ENCODE measurements at regions not wholly inside any gene's neighbourhood (a gene's known extent, or its start where the extent isn't known, plus 50 kb on each side); places are given as distances from the start of the nearest gene placed in this dataset.

DNA sequence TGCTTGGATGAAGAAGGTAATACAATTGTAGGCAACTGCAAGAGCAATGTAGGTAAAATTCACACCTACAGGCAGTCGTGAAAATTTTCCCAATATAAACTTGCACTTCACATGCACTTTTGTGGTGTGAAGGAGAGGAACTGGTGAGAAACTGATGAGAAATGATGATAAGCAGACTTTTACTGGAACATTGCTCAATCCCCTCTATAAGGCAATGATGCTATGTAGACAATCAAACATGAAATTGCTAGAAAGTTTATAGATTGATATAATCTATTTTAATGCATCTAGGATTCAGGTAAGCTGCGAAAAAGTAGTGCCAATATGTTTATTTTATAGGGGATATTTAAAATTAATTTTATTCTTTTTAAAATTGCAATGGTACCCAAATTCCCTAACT, 802.2 kb downstream of the KCNT2 start:
- TF ChIP-seq, protein P1, sequence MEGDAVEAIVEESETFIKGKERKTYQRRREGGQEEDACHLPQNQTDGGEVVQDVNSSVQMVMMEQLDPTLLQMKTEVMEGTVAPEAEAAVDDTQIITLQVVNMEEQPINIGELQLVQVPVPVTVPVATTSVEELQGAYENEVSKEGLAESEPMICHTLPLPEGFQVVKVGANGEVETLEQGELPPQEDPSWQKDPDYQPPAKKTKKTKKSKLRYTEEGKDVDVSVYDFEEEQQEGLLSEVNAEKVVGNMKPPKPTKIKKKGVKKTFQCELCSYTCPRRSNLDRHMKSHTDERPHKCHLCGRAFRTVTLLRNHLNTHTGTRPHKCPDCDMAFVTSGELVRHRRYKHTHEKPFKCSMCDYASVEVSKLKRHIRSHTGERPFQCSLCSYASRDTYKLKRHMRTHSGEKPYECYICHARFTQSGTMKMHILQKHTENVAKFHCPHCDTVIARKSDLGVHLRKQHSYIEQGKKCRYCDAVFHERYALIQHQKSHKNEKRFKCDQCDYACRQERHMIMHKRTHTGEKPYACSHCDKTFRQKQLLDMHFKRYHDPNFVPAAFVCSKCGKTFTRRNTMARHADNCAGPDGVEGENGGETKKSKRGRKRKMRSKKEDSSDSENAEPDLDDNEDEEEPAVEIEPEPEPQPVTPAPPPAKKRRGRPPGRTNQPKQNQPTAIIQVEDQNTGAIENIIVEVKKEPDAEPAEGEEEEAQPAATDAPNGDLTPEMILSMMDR (conservative IDR thresholded peaks at IDR 0.05; ENCODE audit: low read length) = no peak
- TF ChIP-seq EZH2phosphoT487 (IDR thresholded peaks at IDR 0.05; ENCODE audit: borderline replicate concordance, low read depth, low read length) = no peak
